SIG-M5 (cell line): ENCODE measurements at regions not wholly inside any gene's neighbourhood (a gene's known extent, or its start where the extent isn't known, plus 50 kb on each side); places are given as distances from the start of the nearest gene placed in this dataset.
A peak's percentile ranks its signal among the peaks of the same experiment; 100 is the strongest.
"Not testable (repeated sequence)": the region's sequence is repeated elsewhere in the genome, so short reads cannot be mapped to it uniquely, and the experiment has no call there.

Experiments used
- DNase-seq: peaks from one replicate; lab custom pipeline; 2025; lab: John Stamatoyannopoulos, UW

DNA sequence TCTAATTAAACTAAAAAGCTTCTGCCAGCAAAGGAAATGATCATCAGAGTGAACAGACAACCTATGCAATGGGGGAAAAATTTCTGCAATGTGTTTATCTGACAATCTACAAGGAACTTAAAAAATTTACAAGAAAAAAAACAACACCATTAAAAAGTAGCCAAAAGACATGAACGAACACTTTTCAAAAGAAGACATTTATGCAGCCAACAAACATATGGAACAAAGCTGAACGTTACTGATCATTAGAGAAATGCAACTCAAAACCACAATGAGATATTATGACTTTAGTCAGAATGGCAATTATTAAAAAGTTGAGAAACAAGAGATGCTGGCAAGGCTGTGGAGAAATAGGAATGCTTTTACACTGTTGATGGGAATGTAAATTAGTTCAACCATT, 530.4 kb upstream of the DAB2 start:
- no peak for DNase-seq

DNA sequence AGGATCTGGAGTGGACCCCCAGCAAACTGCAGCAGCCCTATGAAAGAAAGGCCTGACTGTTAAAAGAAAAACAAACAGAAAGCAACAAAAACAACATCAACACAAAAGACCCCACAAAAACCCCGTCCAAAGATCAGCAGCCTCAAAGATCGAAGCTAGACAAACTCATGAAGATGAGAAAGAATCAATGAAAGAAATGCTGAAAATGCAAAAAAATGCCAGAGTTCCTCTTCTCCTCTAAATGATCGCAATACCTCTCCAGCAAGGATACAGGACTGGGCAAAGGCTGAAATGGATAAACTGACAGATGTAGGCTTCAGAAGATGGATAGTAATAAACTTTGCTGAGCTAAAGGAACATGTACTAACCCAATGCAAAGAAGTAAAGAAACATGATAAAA, 526.3 kb upstream of the DAB2 start:
- DNase-seq = no peak

DNA sequence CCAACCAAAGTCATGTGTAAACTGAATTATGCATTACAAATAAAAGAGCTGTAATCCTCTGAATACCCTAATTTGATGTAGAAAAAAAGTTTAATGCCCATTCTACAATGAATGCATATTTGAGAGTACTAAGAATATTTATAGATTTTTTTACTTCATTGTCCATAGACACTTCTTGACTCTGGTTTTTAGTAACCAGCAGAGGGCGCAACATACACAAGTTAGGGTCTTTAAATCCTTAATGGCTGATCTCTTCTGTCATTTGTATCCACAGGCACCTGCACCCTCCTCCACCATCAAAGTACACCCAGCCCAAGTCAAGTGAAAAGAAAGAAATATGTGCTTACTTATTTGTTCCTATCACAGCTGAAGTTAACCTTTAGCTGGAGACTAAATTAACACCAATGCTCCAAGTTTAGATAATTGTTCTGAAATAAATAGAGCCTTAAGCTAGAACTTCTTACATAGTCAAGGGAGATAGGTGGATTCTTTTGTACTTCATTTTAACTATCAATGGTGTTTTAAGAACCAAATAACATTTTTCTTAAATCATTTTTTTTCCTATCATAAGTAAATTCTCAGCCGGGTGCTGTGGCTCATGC, 524.2 kb upstream of the DAB2 start:
- peak; percentile 10 for DNase-seq

DNA sequence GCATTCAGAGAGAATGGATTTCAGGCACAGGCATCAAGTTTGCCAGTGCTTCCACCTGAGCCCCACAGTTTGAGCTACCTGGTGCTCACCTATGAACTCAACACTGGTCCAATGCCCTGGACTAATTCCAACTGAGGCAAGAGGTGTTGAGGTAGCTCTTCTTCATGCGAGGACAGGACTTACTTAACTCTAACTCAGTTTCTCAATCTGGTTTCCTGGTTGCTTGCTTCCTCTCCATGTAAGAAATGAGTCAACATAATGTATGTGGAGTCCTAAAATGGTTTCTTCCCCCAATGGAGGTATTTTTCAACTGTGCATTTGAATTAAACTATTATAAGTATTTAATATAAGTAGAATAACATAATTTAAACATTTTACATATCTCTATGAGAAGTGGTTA, 523.6 kb upstream of the DAB2 start:
- DNase-seq = no peak

DNA sequence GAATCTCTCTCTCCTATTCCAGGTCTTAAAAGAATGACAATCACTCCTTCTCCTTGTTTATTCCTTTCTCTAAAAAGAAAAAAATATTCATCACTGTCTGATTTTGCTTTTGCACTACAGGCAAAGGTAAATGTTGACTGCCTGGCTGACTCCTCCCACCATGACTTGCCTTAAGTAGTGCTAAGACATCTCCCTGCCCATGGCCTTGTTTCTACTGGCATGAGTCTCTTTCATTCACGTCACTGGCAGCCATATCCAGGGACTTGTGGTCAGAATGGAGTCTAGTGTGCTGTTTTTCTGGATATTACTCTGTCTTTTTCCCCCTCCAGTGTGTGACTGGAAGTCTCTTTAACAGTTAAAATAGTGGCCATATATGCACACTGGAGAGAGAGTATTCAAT, 522.9 kb upstream of the DAB2 start:
- no peak for DNase-seq

DNA sequence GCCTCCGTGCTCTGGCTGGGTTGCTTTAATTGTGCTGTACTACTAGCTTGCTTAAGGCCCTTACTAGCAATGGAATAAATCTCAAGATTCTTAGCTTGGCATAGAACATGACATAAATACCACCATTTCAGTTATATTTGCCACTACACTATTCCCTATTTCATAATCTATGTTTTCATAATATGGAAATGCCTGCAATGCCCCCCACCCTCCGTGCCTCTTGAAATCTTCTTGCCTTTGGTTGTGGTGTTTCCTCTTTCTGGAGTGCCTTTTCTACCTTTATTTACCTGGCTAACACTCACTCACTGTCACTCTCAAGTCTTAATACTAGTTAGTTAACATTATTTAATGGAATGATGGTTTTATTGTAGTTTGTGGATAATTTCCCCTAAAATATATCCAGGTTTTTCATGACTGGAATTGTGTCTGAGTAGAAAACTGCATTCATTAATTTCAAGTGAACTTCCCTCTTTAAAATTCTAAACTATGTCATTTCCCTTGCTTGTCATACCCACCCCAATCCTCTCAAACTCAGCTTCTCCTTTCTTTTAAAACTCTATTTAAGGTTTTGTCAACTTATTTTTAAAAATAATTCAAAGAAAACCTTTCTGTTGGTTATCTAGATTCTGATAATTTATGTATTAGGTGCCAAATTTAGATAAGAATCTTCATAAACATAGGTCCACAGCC, 521.7 kb upstream of the DAB2 start:
- DNase-seq = no peak

DNA sequence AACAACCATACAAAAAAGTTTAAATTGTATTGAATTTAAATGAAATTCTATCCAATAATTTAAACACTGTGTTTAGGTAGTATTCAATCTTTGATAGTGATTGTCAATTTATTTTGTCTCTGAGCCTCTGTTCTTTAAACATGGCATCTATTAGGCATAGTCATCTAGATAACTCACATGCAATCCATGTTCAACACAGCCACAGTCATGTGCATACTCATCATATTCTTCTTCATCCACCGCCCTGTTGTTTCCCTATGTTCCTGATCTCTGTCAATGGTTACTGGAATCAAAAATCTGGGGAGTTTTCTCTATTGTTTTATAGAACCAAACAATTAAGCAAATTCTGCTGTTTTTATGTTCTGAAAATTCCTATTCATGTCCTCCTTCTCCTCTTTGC, 521.1 kb upstream of the DAB2 start:
- DNase-seq = no peak

DNA sequence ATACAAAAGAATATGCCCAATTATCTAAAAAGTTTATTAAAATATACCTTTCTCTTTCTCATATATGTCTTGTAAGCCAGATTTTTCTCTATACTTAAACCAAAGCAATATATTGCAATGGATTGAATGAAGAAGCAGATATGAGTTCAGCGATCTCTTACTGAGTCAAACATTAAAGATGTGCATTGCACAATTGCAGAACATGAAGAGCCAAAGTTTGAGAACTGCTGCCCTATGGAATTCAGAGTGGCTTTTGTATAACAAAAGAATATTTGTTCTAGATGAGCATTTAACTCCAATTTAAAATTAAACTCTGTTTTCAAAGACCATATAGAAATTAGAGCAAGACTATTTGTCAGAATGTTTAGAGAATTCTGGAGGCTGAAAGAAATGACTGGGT, 519.0 kb upstream of the DAB2 start:
- DNase-seq = no peak

DNA sequence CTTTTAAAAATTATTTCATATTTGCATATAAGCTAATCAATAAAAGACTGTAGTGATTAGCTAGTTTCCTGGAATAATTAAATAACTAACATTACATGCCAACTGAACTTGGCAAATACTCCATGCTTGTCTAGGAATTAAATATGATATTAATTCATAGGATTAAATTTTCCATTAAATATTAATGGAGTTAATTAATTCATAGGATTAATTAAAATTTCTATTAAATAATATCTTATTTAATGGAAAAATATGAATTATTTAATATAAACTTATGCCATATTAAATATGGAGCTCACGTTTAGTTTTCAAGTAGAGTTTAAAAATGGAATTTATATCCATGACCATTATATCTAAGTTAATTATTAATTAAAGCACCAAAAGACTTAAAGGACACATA, 517.8 kb upstream of the DAB2 start:
- no peak for DNase-seq

DNA sequence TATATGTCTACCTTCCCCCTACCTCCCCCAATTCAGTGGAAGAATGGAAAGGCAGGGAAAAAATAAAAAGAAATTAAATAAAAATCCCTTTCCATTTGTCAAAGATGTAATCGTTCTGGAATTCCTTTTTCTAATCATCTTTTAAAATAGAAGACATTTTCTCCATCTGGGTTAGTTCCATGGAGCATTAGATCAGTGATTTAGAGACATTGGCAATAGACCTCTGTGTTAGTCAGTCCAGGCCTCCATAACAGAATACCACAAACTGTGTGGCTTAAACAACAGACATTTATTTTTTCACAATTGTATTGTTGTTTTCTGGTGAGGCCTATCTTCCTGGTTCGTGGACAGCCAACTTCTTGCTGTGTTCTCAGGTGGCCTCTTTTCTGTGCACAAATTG, 516.6 kb upstream of the DAB2 start:
- DNase-seq = no peak

DNA sequence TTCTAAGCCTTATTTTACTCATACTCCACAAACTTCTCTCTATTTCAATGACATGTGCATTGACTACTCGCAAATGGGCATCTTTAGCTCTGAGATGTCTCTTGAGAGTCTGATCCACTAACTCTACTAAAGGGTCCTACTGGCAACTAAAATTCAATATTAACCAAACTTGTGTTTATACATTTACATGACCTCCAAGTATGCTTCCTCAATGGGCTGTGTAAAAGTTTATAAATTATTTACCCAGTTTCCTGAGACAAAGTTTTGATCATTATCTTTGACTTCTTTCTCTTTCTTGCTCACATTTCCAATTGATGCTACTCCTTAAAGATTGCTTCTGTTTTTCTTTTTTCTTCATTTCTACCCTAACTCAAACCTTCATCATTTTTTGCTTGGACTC, 510.1 kb upstream of the DAB2 start:
- DNase-seq = no peak

DNA sequence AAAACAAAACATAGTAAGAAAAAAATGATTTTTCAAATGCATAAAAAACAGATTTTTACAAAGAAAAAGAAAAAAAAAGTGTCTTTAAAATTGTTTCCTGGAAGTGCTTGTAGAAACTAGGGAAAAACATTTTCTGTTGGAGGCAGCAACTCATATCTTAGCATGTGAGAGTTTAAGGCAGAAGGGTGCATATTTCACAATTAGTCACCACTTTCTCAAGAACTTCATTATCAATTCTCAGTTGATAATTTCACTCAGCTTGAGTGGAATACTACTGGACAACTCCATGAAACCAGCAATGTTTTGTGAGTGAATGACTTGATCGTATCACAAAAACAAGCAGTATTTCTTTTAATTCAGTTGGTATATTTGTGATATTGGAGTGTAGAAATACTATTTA, 508.3 kb upstream of the DAB2 start:
- no peak for DNase-seq

DNA sequence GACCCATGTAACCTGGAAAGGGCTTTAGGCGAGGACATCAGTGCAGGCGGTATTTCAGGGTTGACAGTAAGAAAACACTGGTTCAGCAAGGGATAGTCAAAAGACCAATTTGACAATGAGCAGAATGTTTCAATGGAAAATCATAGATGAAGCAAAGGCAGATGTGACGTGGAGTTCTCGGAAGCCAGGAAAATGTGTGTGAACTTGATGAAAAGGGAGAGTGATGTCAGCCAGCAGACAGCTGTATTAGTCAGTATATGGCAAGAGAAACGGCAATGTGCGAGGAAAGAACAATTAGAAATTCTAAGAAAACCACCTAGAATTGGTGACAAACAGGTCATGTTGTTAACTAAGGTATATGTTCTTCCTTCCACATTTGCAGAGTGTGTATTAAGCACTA, 503.9 kb upstream of the DAB2 start:
- DNase-seq = no peak

DNA sequence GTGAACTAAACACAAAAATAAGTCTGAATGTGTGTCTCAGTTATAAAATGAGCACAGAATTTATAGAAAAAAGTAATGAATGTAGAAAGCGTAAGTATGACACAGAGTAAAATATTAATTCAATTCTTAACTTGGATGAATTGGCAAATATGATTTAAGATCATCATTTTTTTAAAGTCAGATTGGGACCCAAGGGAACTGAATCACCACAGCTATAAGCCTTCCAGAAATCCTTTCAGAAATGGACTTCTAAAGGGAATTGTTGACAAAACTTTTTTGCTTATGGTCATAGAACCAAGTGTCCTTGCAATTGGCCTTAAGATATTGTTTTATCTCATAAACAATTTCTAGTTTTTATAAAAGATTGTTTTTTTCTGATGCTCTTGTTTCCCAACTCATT, 495.1 kb upstream of the DAB2 start:
- DNase-seq = no peak

DNA sequence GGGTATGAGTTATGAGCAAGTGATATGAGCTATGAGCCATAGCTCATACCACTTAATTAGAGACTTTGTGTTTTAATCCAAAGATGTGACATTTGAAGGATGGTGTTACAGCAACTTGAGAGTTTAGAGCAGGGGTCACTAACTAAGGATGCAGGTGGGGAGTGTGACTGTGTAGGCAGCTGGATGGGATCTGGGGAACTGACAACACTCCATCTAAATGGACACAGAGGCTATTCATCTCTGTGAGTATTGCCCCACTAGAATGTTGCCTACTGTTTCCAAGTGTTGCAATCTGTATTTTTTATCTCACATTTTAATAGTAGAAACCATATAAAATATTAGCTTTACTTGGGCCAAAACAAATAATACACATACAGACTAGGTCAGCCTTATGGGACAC, 488.1 kb upstream of the DAB2 start:
- DNase-seq = no peak

DNA sequence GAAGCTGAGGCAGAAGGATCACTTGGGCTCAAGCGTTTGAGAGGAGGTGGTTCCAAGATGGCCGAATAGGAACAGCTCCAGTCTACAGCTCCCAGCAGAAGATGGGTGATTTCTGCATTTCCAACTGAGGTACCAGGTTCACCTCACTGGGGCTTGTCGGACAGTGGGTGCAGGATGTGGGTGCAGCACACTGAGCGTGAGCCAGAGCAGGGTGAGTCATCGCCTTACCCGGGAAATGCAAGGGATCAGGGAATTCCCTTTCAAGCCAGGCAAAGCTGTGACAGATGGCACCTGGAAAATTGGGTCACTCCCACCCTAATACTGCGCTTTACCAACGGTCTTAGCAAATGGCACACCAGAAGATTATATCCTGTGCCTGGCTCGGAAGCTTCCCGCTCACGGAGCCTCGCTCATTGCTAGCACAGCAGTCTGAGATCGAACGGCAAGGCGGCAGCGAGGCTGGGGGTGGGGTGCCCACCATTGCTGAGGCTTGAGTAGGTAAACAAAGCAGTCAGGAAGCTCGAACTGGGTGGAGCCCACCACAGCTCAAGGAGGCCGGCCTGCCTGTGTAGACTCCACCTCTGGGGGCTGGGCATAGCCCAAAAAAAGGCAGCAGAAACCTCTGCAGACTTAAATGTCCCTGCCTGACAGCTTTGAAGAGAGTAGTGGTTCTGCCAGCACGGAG, 482.6 kb upstream of the DAB2 start:
- DNase-seq = not testable (repeated sequence)

DNA sequence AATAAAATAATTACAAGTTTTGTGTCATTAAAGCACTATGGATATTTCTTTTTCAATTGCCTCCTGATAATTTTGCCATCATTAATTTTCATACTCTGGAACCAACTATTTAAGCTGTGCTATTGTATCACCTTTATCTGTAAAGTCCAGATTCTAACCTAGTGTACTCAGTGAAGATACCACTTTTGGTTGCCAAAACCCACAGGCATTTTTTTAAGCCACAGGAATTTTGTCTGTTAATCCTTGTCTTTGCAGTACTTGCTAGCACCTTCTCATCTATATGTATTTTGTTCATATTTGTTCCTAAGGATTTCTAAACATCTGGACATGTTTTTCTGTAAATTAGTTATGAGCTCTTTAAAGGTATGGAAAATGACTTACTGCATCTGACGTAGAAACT, 481.4 kb upstream of the DAB2 start:
- no peak for DNase-seq

DNA sequence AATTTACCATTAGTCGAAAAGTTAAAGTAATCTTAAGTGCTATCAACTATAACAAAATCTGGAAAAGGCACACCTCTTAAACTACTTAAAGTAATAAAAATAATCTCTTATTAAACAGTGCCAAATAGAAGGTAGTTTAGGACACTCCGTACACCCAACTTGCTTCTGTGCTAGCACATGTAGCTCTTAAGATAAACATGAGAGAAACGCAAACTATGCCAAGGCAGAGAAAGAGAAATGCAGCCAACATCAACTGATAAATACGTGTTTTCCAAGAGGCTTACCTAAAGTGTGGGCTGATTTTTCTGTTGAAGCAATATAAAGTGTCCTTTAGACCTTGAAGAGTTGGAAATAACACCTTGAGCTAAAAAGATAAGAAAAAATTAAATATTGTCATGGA, 480.6 kb upstream of the DAB2 start:
- DNase-seq = no peak

DNA sequence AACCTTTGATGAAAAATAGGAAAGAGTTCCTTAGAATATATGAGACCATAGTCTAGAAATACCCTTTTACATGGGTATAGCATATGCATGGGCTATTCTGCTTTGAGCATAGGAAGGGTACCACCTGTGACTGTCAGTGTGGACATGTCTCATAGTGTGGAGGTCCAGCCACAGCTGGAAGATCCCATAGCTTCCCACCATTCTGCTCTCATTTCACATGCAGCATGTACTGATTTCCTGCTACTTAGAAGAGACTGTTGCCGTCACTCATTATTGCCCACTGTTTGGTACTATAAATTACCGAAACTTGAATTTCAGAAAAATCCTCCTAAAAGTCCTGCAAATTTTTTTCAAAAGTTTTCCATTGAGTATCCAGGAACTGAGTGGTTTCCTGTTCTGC, 477.8 kb upstream of the DAB2 start:
- DNase-seq = no peak

DNA sequence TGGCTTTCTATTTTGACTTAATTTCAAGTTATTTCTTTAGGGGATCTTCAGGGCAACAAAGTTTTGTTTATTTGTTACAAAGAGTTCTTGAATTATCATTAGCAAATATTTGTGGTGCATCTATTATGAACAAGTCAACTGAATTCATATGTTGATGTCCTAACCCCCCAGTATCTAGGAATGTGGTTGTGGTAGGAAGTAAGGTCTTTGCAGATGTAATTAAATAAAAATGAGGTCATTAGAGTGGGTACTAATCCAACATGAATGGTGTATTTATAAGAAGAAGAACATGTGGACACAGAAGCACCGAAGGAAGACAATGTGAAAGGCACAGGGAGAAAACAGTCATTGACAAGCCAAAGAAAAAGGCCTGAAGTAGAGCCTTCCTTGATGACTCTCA, 474.0 kb upstream of the DAB2 start:
- DNase-seq = no peak

DNA sequence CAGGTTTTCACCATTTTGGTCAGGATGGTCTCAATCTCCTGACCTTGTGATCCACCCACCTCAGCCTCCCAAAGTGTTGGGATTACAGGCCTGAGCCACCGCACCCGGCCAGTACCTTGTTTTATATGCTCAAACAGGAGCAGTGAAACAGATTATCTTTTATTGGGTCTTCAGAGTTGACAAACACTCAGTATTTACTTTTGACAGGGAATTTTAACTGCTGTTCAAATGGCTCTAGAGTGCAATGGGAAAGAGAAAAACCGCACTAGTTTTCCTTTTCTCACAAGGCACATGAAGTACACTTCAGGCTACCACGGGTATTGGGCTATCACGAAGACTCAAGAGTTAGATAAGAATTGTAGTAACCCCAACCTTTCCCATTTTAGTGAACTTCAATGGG, 471.9 kb upstream of the DAB2 start:
- DNase-seq = no peak

DNA sequence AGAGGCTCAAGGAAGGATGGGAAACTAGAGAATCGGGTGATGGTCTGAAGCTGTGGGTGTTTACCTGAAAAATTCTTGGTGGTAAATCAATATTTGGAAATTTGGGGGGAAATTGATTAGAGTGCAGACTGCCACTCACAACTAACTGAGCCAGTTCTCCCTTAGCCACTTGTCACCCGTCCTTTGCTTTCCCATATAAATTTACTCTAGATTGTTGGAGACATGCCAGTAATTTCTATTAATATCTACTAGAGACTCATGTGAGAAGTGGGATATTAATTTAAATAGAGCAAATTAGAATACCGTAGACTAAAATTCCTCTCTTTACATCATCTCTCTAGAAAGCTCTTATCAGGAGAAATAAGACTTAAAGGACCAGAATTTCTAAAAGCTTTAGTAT, 471.3 kb upstream of the DAB2 start:
- no peak for DNase-seq

DNA sequence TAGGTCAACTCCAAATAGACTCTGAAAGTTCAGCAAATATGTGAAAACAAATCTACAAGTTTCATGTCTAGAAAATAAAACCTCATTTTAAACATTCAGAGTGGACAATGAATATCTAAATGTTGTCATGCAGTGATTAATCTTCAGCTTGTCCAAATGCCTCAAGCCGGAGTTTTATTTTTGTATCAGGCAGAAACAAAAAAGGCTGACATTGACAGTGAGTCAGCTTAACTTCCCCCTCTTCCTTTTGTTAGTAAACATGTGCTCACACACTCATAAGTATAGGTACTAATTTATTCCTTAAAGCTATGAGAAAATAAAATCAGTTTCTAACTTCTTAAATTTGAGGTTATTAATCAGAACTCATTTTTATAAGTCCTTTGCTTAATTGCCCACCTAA, 467.9 kb upstream of the DAB2 start:
- DNase-seq = no peak

DNA sequence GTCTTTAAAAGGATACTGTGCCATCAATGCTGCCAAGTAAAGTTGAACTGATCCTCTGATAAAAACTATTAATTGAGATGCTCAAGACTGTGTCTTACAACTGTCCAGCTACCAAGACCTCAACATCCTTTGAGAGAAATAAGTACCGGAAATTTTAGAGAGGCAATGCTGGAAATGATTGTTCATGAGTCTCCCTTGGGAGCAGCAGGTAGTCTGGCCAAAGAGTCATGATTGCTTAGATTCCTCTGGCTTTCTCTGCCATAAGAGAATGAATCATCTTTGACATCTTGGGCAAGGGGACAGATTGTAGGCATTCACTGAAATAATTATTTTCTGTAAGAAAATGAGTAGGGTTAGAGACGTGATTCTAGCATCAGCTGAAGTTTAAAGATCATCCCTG, 466.6 kb upstream of the DAB2 start:
- no peak for DNase-seq
